Esophagus squamous epithelium (tissue), 4 donors: ENCODE measurements at regions not wholly inside any gene's neighbourhood (a gene's known extent, or its start where the extent isn't known, plus 50 kb on each side); places are given as distances from the start of the nearest gene placed in this dataset.

ENCODE experiments used
- POLR2A ChIP-seq, 4 donors: fragments of 450-650 bp; IDR thresholded peaks; one replicate each; pipeline ENCODE4 v1.6.1; 2017; ENCODE audit warnings: antibody characterized with exemption in 4 of 4, mild to moderate bottlenecking in 4 of 4, moderate library complexity in 3 of 4
- TF ChIP-seq, protein P1 (sequence below), 6 experiments: fragments of 450-650 bp in 4 of 6; fragments of 200-600 bp in 2 of 6; sonication (generic) in 2 of 6; IDR thresholded peaks; one replicate each; pipeline ENCODE4 v1.5.1; 2016 to 2019; ENCODE audit warnings: antibody characterized with exemption in 6 of 6, mild to moderate bottlenecking in 4 of 6, moderate library complexity in 4 of 6

DNA sequence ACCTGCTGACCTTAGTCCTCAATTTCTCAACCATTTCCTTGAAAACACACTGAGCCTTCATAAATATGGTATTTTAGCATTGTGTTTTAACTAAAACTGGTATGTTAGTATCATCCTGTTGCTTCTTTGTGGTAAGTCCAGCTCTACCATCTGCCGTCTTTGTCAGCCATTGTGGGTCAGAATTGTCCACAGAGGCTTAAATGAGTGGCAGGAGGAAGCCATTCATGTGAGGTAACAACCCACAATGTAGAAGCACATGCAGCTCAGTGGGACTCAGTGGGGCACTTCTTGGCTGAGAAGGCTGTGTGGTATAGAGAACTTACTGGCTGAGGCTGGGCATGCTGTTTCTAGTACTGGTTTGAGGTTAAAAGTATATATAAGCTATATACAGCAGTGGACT, 149.2 kb upstream of the NR3C1 start:
- TF ChIP-seq, protein P1, sequence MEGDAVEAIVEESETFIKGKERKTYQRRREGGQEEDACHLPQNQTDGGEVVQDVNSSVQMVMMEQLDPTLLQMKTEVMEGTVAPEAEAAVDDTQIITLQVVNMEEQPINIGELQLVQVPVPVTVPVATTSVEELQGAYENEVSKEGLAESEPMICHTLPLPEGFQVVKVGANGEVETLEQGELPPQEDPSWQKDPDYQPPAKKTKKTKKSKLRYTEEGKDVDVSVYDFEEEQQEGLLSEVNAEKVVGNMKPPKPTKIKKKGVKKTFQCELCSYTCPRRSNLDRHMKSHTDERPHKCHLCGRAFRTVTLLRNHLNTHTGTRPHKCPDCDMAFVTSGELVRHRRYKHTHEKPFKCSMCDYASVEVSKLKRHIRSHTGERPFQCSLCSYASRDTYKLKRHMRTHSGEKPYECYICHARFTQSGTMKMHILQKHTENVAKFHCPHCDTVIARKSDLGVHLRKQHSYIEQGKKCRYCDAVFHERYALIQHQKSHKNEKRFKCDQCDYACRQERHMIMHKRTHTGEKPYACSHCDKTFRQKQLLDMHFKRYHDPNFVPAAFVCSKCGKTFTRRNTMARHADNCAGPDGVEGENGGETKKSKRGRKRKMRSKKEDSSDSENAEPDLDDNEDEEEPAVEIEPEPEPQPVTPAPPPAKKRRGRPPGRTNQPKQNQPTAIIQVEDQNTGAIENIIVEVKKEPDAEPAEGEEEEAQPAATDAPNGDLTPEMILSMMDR (IDR thresholded peaks at IDR 0.05): no peak
- TF ChIP-seq POLR2A (IDR thresholded peaks at IDR 0.05): no peak
